Activated naive CD8-positive, alpha-beta T cell (primary cell): ENCODE measurements at regions not wholly inside any gene's neighbourhood (a gene's known extent, or its start where the extent isn't known, plus 50 kb on each side); places are given as distances from the start of the nearest gene placed in this dataset.

ENCODE experiments used
- H3K27ac Mint-ChIP-seq: one replicate; pipeline ENCODE4 v1.8.0; 2021; ENCODE audit warnings: mixed read lengths
- H3K27me3 Mint-ChIP-seq: one replicate; pipeline ENCODE4 v1.8.0; 2021; ENCODE audit warnings: mixed read lengths
- H3K36me3 Mint-ChIP-seq: one replicate; pipeline ENCODE4 v1.8.0; 2021; ENCODE audit warnings: mixed read lengths
- H3K4me1 Mint-ChIP-seq: one replicate; pipeline ENCODE4 v1.8.0; 2021; ENCODE audit warnings: low read depth, mixed read lengths
- H3K4me3 Mint-ChIP-seq: one replicate; pipeline ENCODE4 v1.8.0; 2021; ENCODE audit warnings: mild to moderate bottlenecking, mixed read lengths
- H3K9me3 Mint-ChIP-seq: one replicate; pipeline ENCODE4 v1.8.0; 2021; ENCODE audit warnings: low read depth, mixed read lengths

DNA sequence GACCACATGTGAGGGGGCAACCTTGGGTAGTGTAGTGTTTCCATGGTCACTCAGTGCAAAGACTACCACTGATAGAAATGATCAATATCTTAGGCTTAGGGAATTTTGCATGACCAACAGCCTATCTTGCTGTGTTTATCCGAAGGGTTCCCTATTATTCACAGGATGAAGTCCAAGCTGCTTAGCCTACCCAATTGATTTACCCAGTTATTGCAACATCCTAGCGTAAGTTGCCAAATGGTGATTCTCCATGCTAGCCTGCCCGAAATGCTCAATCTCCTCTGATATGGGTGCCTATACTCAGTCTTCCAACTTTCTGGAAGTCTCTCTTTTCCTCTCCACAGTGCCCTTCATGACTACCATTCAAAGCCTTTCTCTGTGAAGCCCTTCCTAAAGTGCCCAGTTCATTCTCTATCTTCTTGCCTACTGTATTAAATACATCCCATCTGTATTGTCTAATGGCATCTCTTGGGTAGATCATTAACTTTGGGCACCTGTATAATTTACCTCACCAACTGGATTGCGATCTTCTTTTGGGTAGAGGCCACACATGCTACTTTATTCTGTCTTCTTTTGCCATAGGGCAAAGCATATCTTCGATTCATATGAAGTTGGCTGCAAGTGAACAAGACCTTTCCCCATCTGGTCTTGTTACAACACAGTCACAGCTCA lies 240.5 kb downstream of the CLIC5 start:
- Mint-ChIP-seq H3K9me3 (no peaks in the 10 kb centered on the region), H3K27ac (no peak overlapping the region)

DNA sequence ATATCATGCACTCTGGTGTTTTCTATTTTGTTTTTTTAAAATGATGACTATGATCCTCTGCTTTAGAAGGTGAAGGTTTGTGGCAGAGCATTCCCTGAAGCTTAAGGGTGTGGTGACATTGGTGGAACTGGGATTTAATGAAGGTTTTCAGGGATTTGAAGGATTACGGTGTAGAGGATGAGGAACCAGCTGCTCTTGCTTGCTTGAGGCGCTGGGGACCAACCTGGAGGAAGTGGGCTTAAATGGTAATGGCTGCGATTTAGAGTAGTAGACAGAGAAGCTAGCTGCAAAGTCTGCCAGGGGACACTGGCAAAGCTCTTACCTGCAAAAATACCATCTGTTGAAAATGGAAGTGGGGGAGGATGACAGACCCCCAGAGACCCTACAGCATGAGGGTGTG lies 241.8 kb downstream of the CLIC5 start:
- no peaks in the 10 kb centered on the region for H3K36me3 Mint-ChIP-seq
- H3K4me1 Mint-ChIP-seq = no peaks in the 10 kb centered on the region
- no peak overlapping the region for H3K4me3 Mint-ChIP-seq
- no peak overlapping the region for H3K27ac Mint-ChIP-seq
- H3K27me3 Mint-ChIP-seq = peaks cover 1% of the 10 kb centered on the region
- peaks cover 6% of the 10 kb centered on the region for H3K9me3 Mint-ChIP-seq

More for the DNA sequence above, 240.5 kb downstream of the CLIC5 start:
- Mint-ChIP-seq H3K27me3 (peaks cover 1% of the 10 kb centered on the region), H3K4me1 (no peaks in the 10 kb centered on the region), H3K4me3 (no peak overlapping the region), H3K36me3 (no peaks in the 10 kb centered on the region)

DNA sequence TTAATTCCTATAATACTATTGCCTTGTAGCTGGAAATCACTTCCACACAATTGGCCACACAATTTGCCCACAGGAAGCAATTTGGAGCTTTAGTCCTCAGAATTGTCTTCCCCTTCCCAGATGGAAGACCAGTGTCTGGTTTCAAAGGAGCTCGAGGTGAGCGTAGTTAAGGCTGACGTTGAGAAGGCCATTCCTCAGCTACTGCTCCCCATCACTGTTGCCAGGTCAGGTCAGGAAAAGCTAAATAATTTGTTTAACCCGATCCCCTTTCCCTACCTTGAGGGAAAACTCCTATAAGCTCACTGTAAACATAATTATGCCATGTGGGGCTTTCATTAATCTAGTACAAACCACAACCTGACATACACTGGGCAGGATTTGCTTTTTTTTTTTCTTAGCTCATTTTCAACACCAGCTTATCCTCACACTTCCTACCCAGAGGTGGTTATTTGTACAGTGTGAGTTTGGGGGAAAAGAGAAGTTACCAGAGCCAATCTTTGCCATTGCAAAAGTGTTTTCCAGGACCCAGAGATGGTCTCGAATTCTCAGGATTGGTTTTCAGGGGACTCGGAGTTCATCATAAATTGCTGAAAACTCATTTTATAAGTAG lies 242.7 kb downstream of the CLIC5 start:
- H3K4me3 Mint-ChIP-seq = no peak overlapping the region
- H3K9me3 Mint-ChIP-seq = peaks cover 6% of the 10 kb centered on the region
- H3K36me3 Mint-ChIP-seq = no peaks in the 10 kb centered on the region
- no peaks in the 10 kb centered on the region for H3K4me1 Mint-ChIP-seq
- peaks cover 1% of the 10 kb centered on the region for H3K27me3 Mint-ChIP-seq
- H3K27ac Mint-ChIP-seq = no peak overlapping the region

DNA sequence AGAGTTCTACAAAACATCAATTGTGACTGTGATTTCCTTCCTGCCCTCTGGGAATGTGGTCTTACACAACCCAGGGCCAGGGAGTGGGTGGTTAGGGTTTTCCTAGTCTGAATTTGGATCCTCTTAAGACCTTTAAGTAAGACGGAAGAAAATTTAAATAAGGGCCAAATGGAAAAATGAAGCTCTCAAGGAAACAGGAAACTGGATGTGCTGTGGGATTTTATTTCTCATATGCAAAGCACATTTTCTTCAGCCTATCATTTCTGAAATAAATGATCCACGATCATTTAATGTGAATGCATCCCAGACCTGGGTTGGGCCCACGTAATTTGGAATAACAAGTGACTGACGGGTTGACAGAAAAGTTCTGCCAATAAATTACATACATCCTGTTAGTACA lies 243.6 kb downstream of the CLIC5 start:
- Mint-ChIP-seq H3K9me3 (peaks cover 6% of the 10 kb centered on the region), H3K36me3 (no peaks in the 10 kb centered on the region), H3K4me3 (no peak overlapping the region), H3K27me3 (peaks cover 1% of the 10 kb centered on the region), H3K27ac (no peak overlapping the region), H3K4me1 (no peaks in the 10 kb centered on the region)

DNA sequence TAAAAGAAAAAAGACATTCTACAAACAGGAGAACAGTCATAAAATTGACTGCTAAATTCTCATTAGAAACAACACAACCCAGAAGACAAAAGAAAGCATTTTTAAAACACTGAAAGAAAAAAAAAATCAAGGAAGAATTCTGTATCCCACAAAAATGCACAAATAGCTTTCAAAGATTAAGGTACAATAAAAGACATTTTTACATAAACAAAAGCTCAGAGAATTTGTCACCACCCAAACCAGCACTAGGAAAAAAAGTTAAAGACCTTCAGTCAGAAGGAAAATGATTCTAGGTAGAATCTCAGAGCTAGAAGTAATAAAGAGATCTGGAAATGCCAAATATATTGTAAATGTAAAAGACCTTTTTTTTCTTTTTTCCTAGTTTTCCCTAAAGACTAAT lies 252.4 kb downstream of the CLIC5 start:
- H3K36me3 Mint-ChIP-seq = peaks cover 13% of the 10 kb centered on the region
- no peak overlapping the region for H3K27ac Mint-ChIP-seq
- peaks cover 19% of the 10 kb centered on the region for H3K9me3 Mint-ChIP-seq
- no peaks in the 10 kb centered on the region for H3K4me1 Mint-ChIP-seq
- no peak overlapping the region for H3K4me3 Mint-ChIP-seq
- H3K27me3 Mint-ChIP-seq = peaks cover 6% of the 10 kb centered on the region

DNA sequence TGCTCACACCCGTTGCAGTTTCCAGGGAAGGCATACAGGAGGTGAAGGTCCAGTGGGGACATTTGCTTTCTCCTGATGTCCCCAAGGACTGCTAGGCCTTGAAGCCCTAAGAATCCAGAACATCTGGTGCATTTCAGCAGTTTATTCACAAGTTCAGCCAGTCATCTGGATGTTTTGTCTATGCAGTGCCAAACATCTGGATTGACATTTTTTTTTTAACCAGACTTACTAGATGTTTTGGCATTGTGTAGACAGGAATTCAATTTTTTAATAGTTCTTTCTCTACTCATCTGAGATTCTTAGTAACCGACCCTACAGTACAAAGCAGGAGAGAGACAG lies 256.2 kb downstream of the CLIC5 start:
- Mint-ChIP-seq H3K4me1 (no peaks in the 10 kb centered on the region), H3K27me3 (peaks cover 6% of the 10 kb centered on the region), H3K9me3 (peaks cover 14% of the 10 kb centered on the region)

DNA sequence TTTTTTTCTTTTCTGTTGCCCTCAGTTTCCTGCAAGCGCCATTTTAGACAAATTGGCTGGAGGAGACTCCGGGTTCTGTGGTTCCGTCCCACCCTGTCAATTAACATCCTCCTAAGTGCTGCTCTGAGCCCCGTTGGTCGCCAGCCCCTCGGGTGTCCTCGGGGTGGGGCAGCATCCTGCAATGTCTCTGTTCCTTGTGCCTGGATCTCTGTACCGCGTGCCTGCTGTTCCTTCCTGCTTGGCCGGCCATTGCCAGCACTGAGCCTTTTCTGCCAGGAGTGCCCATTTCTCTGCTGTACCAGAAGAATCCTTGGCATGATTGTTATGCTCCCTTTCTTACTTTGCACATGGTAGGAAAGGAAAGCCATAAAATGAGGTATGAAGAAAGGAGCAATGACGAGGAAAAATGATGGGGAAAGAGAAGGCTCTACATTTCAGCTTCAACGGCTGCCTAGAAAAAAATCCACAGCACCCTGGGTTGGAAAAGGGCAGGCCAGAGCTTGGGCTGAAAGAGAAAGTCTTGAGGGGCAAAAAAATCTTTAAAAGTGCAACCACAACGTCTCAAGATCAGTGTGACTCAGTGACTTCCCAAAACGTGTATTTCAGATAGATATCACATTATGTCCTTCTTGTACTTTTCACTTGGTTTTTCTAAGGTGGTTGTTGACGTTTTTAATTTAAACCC lies 256.7 kb downstream of the CLIC5 start:
- Mint-ChIP-seq H3K9me3 (peaks cover 11% of the 10 kb centered on the region), H3K27me3 (peaks cover 6% of the 10 kb centered on the region), H3K4me3 (no peak overlapping the region), H3K27ac (no peak overlapping the region), H3K36me3 (peaks cover 13% of the 10 kb centered on the region), H3K4me1 (no peaks in the 10 kb centered on the region)

More for the DNA sequence above, 256.2 kb downstream of the CLIC5 start:
- Mint-ChIP-seq H3K4me3 (no peak overlapping the region), H3K36me3 (peaks cover 13% of the 10 kb centered on the region), H3K27ac (no peak overlapping the region)

DNA sequence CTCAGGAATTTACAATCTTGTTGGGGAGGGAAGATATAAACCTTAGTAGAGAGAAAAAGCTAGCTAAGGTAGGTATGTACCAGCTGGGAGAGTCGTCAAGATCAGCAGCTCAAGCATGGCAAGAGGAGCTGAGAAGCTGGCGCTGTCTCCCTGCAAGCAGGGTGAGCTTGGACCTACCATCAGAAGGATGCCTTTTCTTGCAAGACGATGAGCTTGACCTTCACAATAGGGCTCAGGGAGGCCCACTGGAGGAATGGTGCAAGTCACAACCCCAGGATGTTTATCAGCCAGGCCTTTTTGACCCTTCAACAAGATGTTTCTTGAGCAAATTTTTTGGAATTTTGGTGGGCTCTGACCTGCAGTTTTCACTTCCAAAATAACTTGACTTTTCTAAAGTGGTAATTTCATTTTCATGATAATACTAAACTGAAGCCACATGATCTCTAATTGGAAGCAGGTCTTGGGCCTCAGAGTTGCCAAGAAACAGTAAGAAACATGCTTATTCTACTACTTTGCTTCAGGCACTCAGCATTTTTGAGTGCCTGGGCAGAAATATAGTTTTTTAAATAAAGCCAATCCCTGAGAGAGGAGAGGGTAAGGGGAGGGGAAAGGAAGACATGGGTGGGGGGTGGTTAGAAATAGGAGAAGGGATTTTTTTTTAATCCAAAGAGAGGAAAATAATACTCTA lies 258.1 kb downstream of the CLIC5 start:
- H3K27ac Mint-ChIP-seq = no peak overlapping the region
- no peak overlapping the region for H3K4me3 Mint-ChIP-seq
- H3K27me3 Mint-ChIP-seq = peaks cover 6% of the 10 kb centered on the region
- H3K9me3 Mint-ChIP-seq = no peaks in the 10 kb centered on the region
- H3K36me3 Mint-ChIP-seq = peaks cover 5% of the 10 kb centered on the region
- no peaks in the 10 kb centered on the region for H3K4me1 Mint-ChIP-seq

DNA sequence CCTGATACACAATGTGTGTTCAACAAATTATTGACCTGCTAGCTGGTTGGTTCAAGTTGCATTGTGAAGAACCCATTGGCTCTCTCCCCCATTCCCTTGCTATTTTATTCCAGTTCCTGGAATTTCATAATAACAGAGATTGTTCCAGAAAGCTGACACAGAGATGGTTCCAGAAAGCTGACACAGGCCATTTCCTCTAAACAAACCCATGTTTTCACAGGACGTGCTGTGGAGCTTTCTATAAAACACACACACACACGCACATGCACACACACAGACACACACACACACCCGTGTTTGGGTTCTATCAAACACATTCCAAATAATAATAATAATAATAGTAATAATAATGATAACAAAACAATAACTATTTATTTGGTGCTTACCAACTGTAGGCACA lies 259.1 kb downstream of the CLIC5 start:
- Mint-ChIP-seq H3K9me3 (no peaks in the 10 kb centered on the region), H3K4me1 (no peaks in the 10 kb centered on the region), H3K36me3 (peaks cover 1% of the 10 kb centered on the region), H3K27ac (no peak overlapping the region), H3K27me3 (peaks cover 3% of the 10 kb centered on the region), H3K4me3 (no peak overlapping the region)

DNA sequence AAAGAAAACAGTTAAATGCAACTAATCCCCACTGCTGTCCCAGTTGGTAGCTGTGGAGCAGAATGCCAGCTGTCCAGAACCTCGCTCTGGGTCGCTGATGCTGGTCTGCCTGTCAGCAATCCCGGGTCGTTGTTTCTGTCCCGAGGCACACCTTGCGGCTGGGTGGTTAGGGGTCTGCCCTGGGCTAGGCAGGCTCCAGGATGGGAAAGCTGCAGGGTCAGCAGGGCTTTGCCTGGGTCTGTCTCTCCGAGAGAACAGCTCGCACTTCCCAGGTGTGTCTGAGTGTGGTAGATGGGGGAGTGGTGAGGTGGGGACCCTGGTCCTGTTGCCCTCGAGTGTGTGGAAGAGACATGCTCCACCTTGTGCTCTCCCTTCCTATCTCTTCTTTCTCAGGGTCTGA lies 261.2 kb downstream of the CLIC5 start:
- Mint-ChIP-seq H3K4me1 (no peaks in the 10 kb centered on the region), H3K27ac (no peak overlapping the region), H3K27me3 (no peaks in the 10 kb centered on the region), H3K9me3 (no peaks in the 10 kb centered on the region), H3K4me3 (no peak overlapping the region), H3K36me3 (no peaks in the 10 kb centered on the region)

DNA sequence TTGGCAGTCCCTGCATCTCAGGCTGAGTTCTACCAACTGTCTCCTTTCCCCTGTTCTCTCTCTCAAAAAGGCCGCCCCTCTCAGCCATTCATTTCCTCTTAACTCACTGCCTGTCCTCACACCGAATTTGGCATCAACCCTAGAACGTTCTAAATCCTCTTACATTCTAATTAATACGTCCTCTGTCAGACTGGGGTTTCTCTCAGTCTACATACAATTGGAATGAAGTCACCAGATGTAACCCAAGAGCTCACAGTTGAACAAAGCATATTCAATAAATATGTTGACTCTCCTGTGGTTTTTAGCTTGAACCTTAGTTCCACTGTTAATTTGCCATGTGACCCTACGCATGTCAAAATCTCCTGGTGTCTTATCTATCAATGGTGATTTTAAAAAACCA lies 269.6 kb downstream of the CLIC5 start:
- H3K4me3 Mint-ChIP-seq = no peak overlapping the region
- peaks cover 12% of the 10 kb centered on the region for H3K4me1 Mint-ChIP-seq
- H3K27me3 Mint-ChIP-seq = no peaks in the 10 kb centered on the region
- peaks cover 10% of the 10 kb centered on the region for H3K9me3 Mint-ChIP-seq
- H3K27ac Mint-ChIP-seq = no peak overlapping the region
- H3K36me3 Mint-ChIP-seq = peaks cover 2% of the 10 kb centered on the region

DNA sequence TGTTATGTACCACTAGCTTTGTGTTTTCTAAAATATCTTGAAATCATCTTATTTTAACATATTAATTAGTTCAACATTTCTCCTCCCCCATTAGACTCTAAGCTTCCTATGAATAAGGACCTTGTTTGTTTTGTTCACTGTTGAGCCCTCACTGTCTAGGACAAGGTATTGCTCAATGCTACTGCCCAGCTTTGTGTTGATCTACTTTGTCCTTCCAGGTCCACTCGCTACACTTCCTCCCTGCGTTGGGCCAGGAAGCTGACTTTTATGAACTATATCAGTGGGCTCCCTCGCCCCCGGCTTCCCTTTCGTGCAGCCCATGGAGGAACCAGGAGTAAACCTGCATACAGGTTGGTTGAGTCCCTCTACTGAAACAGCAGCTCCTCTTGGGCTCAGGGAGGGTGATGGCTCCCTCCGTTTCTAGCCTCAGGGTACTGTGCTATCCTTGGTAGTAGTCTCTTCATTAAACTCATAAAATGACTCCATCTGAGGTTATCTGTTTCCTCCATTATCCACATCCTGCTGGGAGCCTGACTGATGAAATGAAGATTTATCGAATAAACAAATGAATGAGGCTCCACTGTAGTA lies 272.5 kb downstream of the CLIC5 start:
- no peak overlapping the region for H3K27ac Mint-ChIP-seq
- H3K4me3 Mint-ChIP-seq = no peak overlapping the region
- no peaks in the 10 kb centered on the region for H3K36me3 Mint-ChIP-seq
- peaks cover 14% of the 10 kb centered on the region for H3K4me1 Mint-ChIP-seq
- H3K27me3 Mint-ChIP-seq = no peaks in the 10 kb centered on the region
- H3K9me3 Mint-ChIP-seq = peaks cover 6% of the 10 kb centered on the region

DNA sequence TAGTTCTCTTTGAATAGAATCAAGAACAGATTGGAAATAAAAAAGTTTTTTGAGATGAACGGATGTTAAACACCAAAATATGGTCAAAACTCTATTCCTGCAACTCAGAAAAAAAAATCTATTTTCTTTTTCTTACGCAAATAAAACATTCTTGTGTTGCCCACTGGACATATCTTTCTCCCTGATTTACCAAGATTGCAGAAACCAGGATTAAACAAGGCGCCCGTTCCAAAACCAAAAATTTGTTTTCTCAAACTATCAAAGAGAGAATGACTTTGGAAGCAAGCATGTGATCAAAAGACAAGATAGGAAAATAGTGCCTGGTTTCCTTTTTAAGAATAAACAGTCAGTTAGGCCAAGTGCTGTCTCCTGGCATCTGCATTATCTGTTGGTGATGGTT lies 273.1 kb downstream of the CLIC5 start:
- peaks cover 20% of the 10 kb centered on the region for H3K4me1 Mint-ChIP-seq
- H3K27me3 Mint-ChIP-seq = no peaks in the 10 kb centered on the region
- no peak overlapping the region for H3K4me3 Mint-ChIP-seq
- peaks cover 4% of the 10 kb centered on the region for H3K9me3 Mint-ChIP-seq
- no peak overlapping the region for H3K27ac Mint-ChIP-seq
- H3K36me3 Mint-ChIP-seq = no peaks in the 10 kb centered on the region

DNA sequence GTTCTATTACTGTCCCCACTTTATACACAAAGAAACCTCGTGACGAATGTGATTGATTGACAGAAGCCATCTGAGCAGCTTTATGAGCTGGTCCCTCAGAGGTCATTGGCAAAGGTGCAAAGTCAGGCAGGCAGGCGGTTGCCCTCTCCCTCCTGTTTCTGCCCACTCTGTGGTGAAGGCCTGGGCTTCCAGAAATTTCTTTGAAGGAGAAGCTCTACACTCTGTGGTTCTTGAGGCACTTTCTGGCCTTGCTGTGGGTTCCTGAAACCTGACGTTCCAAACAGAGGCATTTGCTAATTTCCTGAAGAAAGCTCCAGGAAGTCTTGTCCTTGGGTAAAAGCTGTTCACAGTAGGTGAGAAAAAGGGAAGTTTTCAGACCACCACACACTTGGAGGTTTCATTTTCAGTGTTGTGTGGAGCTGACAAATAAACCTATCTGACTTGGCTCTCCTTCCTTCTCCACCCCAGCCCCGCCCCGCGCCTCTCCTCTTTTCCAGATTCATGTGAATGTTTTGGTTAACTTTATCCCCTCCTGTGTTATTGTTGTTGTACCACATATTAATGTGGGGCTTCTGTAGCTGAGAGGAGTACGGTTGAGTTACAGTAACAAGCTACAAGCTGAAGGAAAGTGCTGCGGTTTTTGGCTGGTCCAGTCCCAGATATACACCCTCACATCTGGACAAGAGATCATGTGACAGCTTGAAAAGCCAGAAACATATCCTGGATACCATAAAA lies 274.1 kb downstream of the CLIC5 start:
- Mint-ChIP-seq H3K27ac (peak overlapping the region; percentile 31), H3K27me3 (no peaks in the 10 kb centered on the region), H3K4me3 (no peak overlapping the region), H3K4me1 (peaks cover 28% of the 10 kb centered on the region), H3K9me3 (no peaks in the 10 kb centered on the region), H3K36me3 (no peaks in the 10 kb centered on the region)
